ENCODE measurements at regions not wholly inside any gene's neighbourhood (a gene's known extent, or its start where the extent isn't known, plus 50 kb on each side); places are given as distances from the start of the nearest gene placed in this dataset.

- TF ChIP-seq REST (IDR thresholded peaks at IDR 0.05; ENCODE audit: borderline replicate concordance), result no peak
- TF ChIP-seq REST (CRISPR knock-in tag; IDR thresholded peaks at IDR 0.05; ENCODE audit: low read depth), result no peak
These were observed 282.6 kb upstream of the EYS start (continued) for GRCh38 chr6:65989676-65990075.

GRCh38 chr6:65988006-65988405 is 281.0 kb upstream of the EYS start:
- no peak overlapping the region for H3K9ac ChIP-seq (ENCODE audit: insufficient read depth in 1 of 2, low read depth in 2 of 2, low read length in 2 of 2)
- H3K4me1 ChIP-seq (replicated peaks in 1 of 2; ENCODE audit: control insufficient read depth in 2 of 2, insufficient read depth in 2 of 2, low read length in 2 of 2), result no peaks in the 10 kb centered on the region
- no peak for ATAC-seq
- intact Hi-C loops (cut with micrococcal nuclease) (no loop called here), in situ Hi-C loops (cut with MboI) (no loop called here)
- whole genome bisulfite sequencing (ENCODE audit: insufficient coverage, low coverage, missing lambda C conversion rate), result 0% methylated on average over 1 of the region's 1 CpG
- no peak overlapping the region for H3K4me3 ChIP-seq
- CTCF ChIA-PET (ENCODE audit: low intra/inter-chr PET ratio), result no interaction called here
- FAIRE-seq, result no peak
- no peaks in the 10 kb centered on the region for H3K27me3 ChIP-seq (ENCODE audit: control insufficient read depth in 2 of 2, insufficient read depth in 2 of 2, low read length in 2 of 2)
- H4K20me1 ChIP-seq (replicated peaks; ENCODE audit: control insufficient read depth, insufficient read depth, low read length), result no peaks in the 10 kb centered on the region
- H3K36me3 ChIP-seq (ENCODE audit: control insufficient read depth, insufficient read depth, low read length), result no peaks in the 10 kb centered on the region
- no peaks in the 10 kb centered on the region for H3K79me2 ChIP-seq (ENCODE audit: control insufficient read depth, insufficient read depth, low read length)
- no peak overlapping the region for H2AFZ ChIP-seq (ENCODE audit: low read depth, low read length)
- H3K9me1 ChIP-seq (ENCODE audit: control insufficient read depth, insufficient read depth, low read length), result no peaks in the 10 kb centered on the region
- no peaks in the 10 kb centered on the region; the same call in 1 of the 2 replicates for H3K9me3 ChIP-seq (replicated peaks; ENCODE audit: control insufficient read depth, insufficient read depth, low read depth, low read length)
- no TSS peak for BruUV-seq (replicated peaks)
- no peak for DNase-seq (ENCODE audit: extremely low read depth in 1 of 4, low spot score in 3 of 4)
- H3K27ac ChIP-seq (ENCODE audit: extremely low read depth, low read depth, low read length), result no peak overlapping the region
- no peak overlapping the region for H3K4me2 ChIP-seq (ENCODE audit: insufficient read depth, low read length)
- POLR2A ChIA-PET, result no interaction called here
- TF ChIP-seq LCOR (CRISPR knock-in tag; IDR thresholded peaks at IDR 0.05), result no peak
- no peak for TF ChIP-seq THAP7 (CRISPR knock-in tag; IDR thresholded peaks at IDR 0.05)
- TF ChIP-seq TFAP4 (CRISPR knock-in tag; IDR thresholded peaks at IDR 0.05; ENCODE audit: borderline replicate concordance), result no peak
- TF ChIP-seq SMAD1 (IDR thresholded peaks at IDR 0.05; ENCODE audit: low read depth, low read length, partially characterized antibody), result no peak
- no peak for TF ChIP-seq SRSF7 (optimal IDR thresholded peaks at IDR 0.05; ENCODE audit: low read depth, low read length)
- no peak for TF ChIP-seq ZNF431 (CRISPR knock-in tag; IDR thresholded peaks at IDR 0.05)
- TF ChIP-seq ZFP36 (IDR thresholded peaks at IDR 0.05; ENCODE audit: low read depth, low read length, partially characterized antibody), result no peak
- no peak for TF ChIP-seq GABPA (tag; conservative IDR thresholded peaks at IDR 0.05; ENCODE audit: low read depth)
- no peak for TF ChIP-seq ZBTB1 (CRISPR knock-in tag; IDR thresholded peaks at IDR 0.05; ENCODE audit: borderline replicate concordance, low read depth)
- TF ChIP-seq HDAC8 (tag; IDR thresholded peaks at IDR 0.05), result no peak

Measured in K562 (cell line).